ENCODE measurements at regions not wholly inside any gene's neighbourhood (a gene's known extent, or its start where the extent isn't known, plus 50 kb on each side); places are given as distances from the start of the nearest gene placed in this dataset.

- ATAC-seq, result no peak
- TF ChIP-seq PATZ1 (CRISPR knock-in tag; IDR thresholded peaks at IDR 0.05; ENCODE audit: borderline replicate concordance), result no peak
- no peak for TF ChIP-seq OSR1 (CRISPR knock-in tag; IDR thresholded peaks at IDR 0.05)
- TF ChIP-seq ZFP3 (CRISPR knock-in tag; IDR thresholded peaks at IDR 0.05), result no peak
- no peak for TF ChIP-seq ESRRG (CRISPR knock-in tag; IDR thresholded peaks at IDR 0.05)
- TF ChIP-seq BACH2 (CRISPR knock-in tag; IDR thresholded peaks at IDR 0.05; ENCODE audit: borderline replicate concordance), result no peak
- no peak for TF ChIP-seq ZFP30 (CRISPR knock-in tag; IDR thresholded peaks at IDR 0.05)
- no peak for TF ChIP-seq SNAI2 (CRISPR knock-in tag; IDR thresholded peaks at IDR 0.05)
- TF ChIP-seq ZNF70 (CRISPR knock-in tag; IDR thresholded peaks at IDR 0.05), result no peak
- TF ChIP-seq RARB (CRISPR knock-in tag; IDR thresholded peaks at IDR 0.05), result no peak
- TF ChIP-seq TOX (CRISPR knock-in tag; IDR thresholded peaks at IDR 0.05; ENCODE audit: borderline replicate concordance), result no peak
- TF ChIP-seq ZNF8 (CRISPR knock-in tag; IDR thresholded peaks at IDR 0.05), result no peak
- no peak for TF ChIP-seq ISL1 (CRISPR knock-in tag; IDR thresholded peaks at IDR 0.05)
- TF ChIP-seq GLIS3 (CRISPR knock-in tag; IDR thresholded peaks at IDR 0.05), result no peak
- no peak for TF ChIP-seq POU6F1 (CRISPR knock-in tag; IDR thresholded peaks at IDR 0.05; ENCODE audit: borderline replicate concordance, low read depth)
- TF ChIP-seq CSDC2 (CRISPR knock-in tag; IDR thresholded peaks at IDR 0.05), result no peak
- TF ChIP-seq TSHZ2 (CRISPR knock-in tag; IDR thresholded peaks at IDR 0.05), result no peak
- no peak for TF ChIP-seq TCF4 (CRISPR knock-in tag; IDR thresholded peaks at IDR 0.05; ENCODE audit: borderline replicate concordance)
- no peak for TF ChIP-seq ARNTL (CRISPR knock-in tag; IDR thresholded peaks at IDR 0.05; ENCODE audit: borderline replicate concordance, low read depth)
- TF ChIP-seq ZNF565 (CRISPR knock-in tag; conservative IDR thresholded peaks at IDR 0.05; ENCODE audit: low read depth), result no peak
These were observed 150.3 kb upstream of the TSHZ3 start for GRCh38 chr19:31499281-31500196.

GRCh38 chr19:31500197-31500830 is 151.1 kb upstream of the TSHZ3 start:
- ATAC-seq, result no peak
- no peak for TF ChIP-seq TCF4 (CRISPR knock-in tag; IDR thresholded peaks at IDR 0.05; ENCODE audit: borderline replicate concordance)
- no peak for TF ChIP-seq TSHZ2 (CRISPR knock-in tag; IDR thresholded peaks at IDR 0.05)

- no peak for ATAC-seq
- no peak for TF ChIP-seq CREB5 (CRISPR knock-in tag; IDR thresholded peaks at IDR 0.05; ENCODE audit: low read depth)
- no peak for TF ChIP-seq ISL1 (CRISPR knock-in tag; IDR thresholded peaks at IDR 0.05)
- no peak for TF ChIP-seq PATZ1 (CRISPR knock-in tag; IDR thresholded peaks at IDR 0.05; ENCODE audit: borderline replicate concordance)
- no peak for TF ChIP-seq ARNTL (CRISPR knock-in tag; IDR thresholded peaks at IDR 0.05; ENCODE audit: borderline replicate concordance, low read depth)
- TF ChIP-seq TOX (CRISPR knock-in tag; IDR thresholded peaks at IDR 0.05; ENCODE audit: borderline replicate concordance), result no peak
- TF ChIP-seq ZFP30 (CRISPR knock-in tag; IDR thresholded peaks at IDR 0.05), result no peak
- TF ChIP-seq BACH2 (CRISPR knock-in tag; IDR thresholded peaks at IDR 0.05; ENCODE audit: borderline replicate concordance), result no peak
- no peak for TF ChIP-seq OSR1 (CRISPR knock-in tag; IDR thresholded peaks at IDR 0.05)
- no peak for TF ChIP-seq ZNF70 (CRISPR knock-in tag; IDR thresholded peaks at IDR 0.05)
- TF ChIP-seq ZFP3 (CRISPR knock-in tag; IDR thresholded peaks at IDR 0.05), result no peak
- TF ChIP-seq CSRNP3 (CRISPR knock-in tag; IDR thresholded peaks at IDR 0.05), result no peak
These were observed 151.7 kb upstream of the TSHZ3 start for GRCh38 chr19:31500946-31501345.
